H1 (cell line): ENCODE measurements at regions not wholly inside any gene's neighbourhood (a gene's known extent, or its start where the extent isn't known, plus 50 kb on each side); places are given as distances from the start of the nearest gene placed in this dataset.

Source experiments
- CTCF ChIA-PET: fragments of 300-600 bp; sonication (Branson Sonifier 250); formaldehyde crosslinking; loops from one replicate; lab custom pipeline; 2021; ENCODE audit not compliant: partially characterized antibody; lab: Charles Lee
- POLR2A ChIA-PET: fragments of 300-600 bp; sonication (Branson Sonifier 250); formaldehyde crosslinking; loops from one replicate; lab custom pipeline; 2021; ENCODE audit warnings: inconsistent platforms; ENCODE audit not compliant: partially characterized antibody; lab: Charles Lee
- DNase-seq, 2 experiments: peaks; one replicate each; pipeline versions ENCODE4 v3.0.0 to v3.0.0-alpha.2; 2010 to 2022; ENCODE audit warnings: low spot score in 2 of 2, low read depth in 1 of 2, mixed read lengths in 1 of 2
- FAIRE-seq: peaks from 2 replicates; lab custom pipeline; 2011; peaks lifted over from hg19 to GRCh38; lab: Jason Lieb, UNC
- H2AFZ ChIP-seq: 2 replicates; pipeline ENCODE4 v1.8.1; 2012; ENCODE audit warnings: low read length, inconsistent platforms
- H2AK5ac ChIP-seq: 2 replicates; pipeline ENCODE4 v1.6.1; 2013; ENCODE audit warnings: low read depth, low read length
- H2BK120ac ChIP-seq: replicated peaks from 2 replicates; pipeline ENCODE3; 2013; ENCODE audit warnings: low read depth, low read length, inconsistent platforms
- H2BK12ac ChIP-seq: 2 replicates; pipeline ENCODE4 v1.6.1; 2013; ENCODE audit warnings: low read depth, low read length
- H2BK15ac ChIP-seq: 2 replicates; pipeline ENCODE4 v1.6.1; 2013; ENCODE audit warnings: low read length
- H2BK20ac ChIP-seq: 2 replicates; pipeline ENCODE4 v1.6.1; 2013; ENCODE audit warnings: low read length
- H2BK5ac ChIP-seq: 2 replicates; pipeline ENCODE4 v1.6.1; 2013; ENCODE audit warnings: low read depth, low read length
- H3K14ac ChIP-seq: 2 replicates; pipeline ENCODE4 v1.6.1; 2013; ENCODE audit warnings: inconsistent platforms; ENCODE audit not compliant: insufficient read length
- H3K18ac ChIP-seq: 2 replicates; pipeline ENCODE4 v1.6.1; 2013; ENCODE audit warnings: low read length; ENCODE audit errors: extremely low read depth
- H3K23ac ChIP-seq: 2 replicates; pipeline ENCODE4 v1.6.1; 2013; ENCODE audit warnings: inconsistent platforms; ENCODE audit not compliant: insufficient read length
- H3K23me2 ChIP-seq: 2 replicates; pipeline ENCODE4 v1.6.1; 2013; ENCODE audit warnings: low read depth, low read length
- H3K27ac ChIP-seq: 2 replicates; pipeline ENCODE4 v1.6.1; 2011; ENCODE audit warnings: low read depth, low read length, inconsistent platforms
- H3K27me3 ChIP-seq, 4 experiments: replicated peaks in 1 of 4; 1 replicate in 1 of 4; 2 replicates in 3 of 4; pipeline versions ENCODE4 v1.6.1 to v1.8.1; 2011 to 2013; ENCODE audit warnings: low read length in 3 of 4, mild to moderate bottlenecking in 3 of 4, inconsistent platforms in 2 of 4, mixed read lengths in 2 of 4, moderate library complexity in 1 of 4; ENCODE audit not compliant: control insufficient read depth in 3 of 4, insufficient read depth in 3 of 4; ENCODE audit errors: extremely low read depth in 1 of 4
- H3K36me3 ChIP-seq, 4 experiments: 2 replicates each; pipeline versions ENCODE4 v1.6.1 to v1.8.1; 2011 to 2013; ENCODE audit warnings: mild to moderate bottlenecking in 4 of 4, low read length in 3 of 4, moderate library complexity in 2 of 4, control low read depth in 1 of 4, inconsistent platforms in 1 of 4; ENCODE audit not compliant: insufficient read depth in 4 of 4, control insufficient read depth in 2 of 4
- H3K4ac ChIP-seq: replicated peaks from 2 replicates; pipeline ENCODE3; 2013; ENCODE audit warnings: low read length, low read depth, mixed read lengths, inconsistent platforms; ENCODE audit not compliant: insufficient read length
- H3K4me1 ChIP-seq, 4 experiments: replicated peaks in 1 of 4; 1 replicate in 1 of 4; 2 replicates in 3 of 4; pipeline versions ENCODE4 v1.6.1 to v1.8.1; 2011 to 2013; ENCODE audit warnings: low read length in 3 of 4, inconsistent platforms in 2 of 4, mixed read lengths in 1 of 4; ENCODE audit not compliant: insufficient read depth in 4 of 4, control insufficient read depth in 3 of 4
- H3K4me2 ChIP-seq, 2 experiments: 2 replicates each; pipeline versions ENCODE4 v1.6.1 to v1.8.1; 2011 to 2013; ENCODE audit warnings: low read depth in 2 of 2, low read length in 2 of 2, control low read depth in 1 of 2, inconsistent platforms in 1 of 2, mild to moderate bottlenecking in 1 of 2; ENCODE audit not compliant: insufficient read depth in 1 of 2
- H3K4me3 ChIP-seq, 4 experiments: fragments of 200-600, 300-600 bp in 1 of 4; sonication (generic), shearing (Covaris generic), sonication (Bioruptor Twin) in 1 of 4; 2 replicates each; pipeline versions ENCODE4 v1.5.1 to v1.8.1; 2011 to 2016; ENCODE audit warnings: low read length in 4 of 4, low read depth in 3 of 4, control low read depth in 2 of 4, inconsistent platforms in 2 of 4, mild to moderate bottlenecking in 2 of 4, mixed read lengths in 1 of 4, moderate library complexity in 1 of 4; ENCODE audit not compliant: insufficient read depth in 2 of 4; ENCODE audit errors: extremely low read depth in 1 of 4
- H3K56ac ChIP-seq: replicated peaks from 2 replicates; pipeline ENCODE3; 2013; ENCODE audit warnings: low read depth, mild to moderate bottlenecking, mixed read lengths, low read length, inconsistent platforms; ENCODE audit not compliant: insufficient read length
- H3K79me1 ChIP-seq: 2 replicates; pipeline ENCODE4 v1.6.1; 2013; ENCODE audit warnings: low read depth, low read length, control low read depth
- H3K79me2 ChIP-seq, 2 experiments: 2 replicates each; pipeline versions ENCODE4 v1.6.1 to v1.8.1; 2012 to 2013; ENCODE audit warnings: low read length in 2 of 2, mild to moderate bottlenecking in 2 of 2, inconsistent platforms in 1 of 2; ENCODE audit not compliant: insufficient read depth in 2 of 2, control insufficient read depth in 1 of 2
- H3K9ac ChIP-seq, 4 experiments: replicated peaks in 1 of 4; 1 replicate in 1 of 4; 2 replicates in 3 of 4; pipeline versions ENCODE4 v1.6.1 to v1.8.1; 2011 to 2013; ENCODE audit warnings: low read depth in 3 of 4, low read length in 3 of 4, control low read depth in 2 of 4, mild to moderate bottlenecking in 2 of 4, moderate library complexity in 2 of 4, inconsistent platforms in 1 of 4; ENCODE audit errors: extremely low read depth in 1 of 4
- H3K9me3 ChIP-seq, 2 experiments: 2 replicates each; pipeline versions ENCODE4 v1.6.1 to v1.8.1; 2012 to 2013; ENCODE audit warnings: mild to moderate bottlenecking in 2 of 2, moderate library complexity in 2 of 2, control low read depth in 1 of 2, inconsistent platforms in 1 of 2, low read depth in 1 of 2, low read length in 1 of 2, mixed read lengths in 1 of 2; ENCODE audit not compliant: insufficient read depth in 2 of 2
- H4K20me1 ChIP-seq, 2 experiments: replicated peaks in 1 of 2; 2 replicates each; pipeline versions ENCODE3 to v1.8.1; 2011 to 2013; ENCODE audit warnings: inconsistent platforms in 2 of 2, low read length in 2 of 2, mild to moderate bottlenecking in 1 of 2; ENCODE audit not compliant: insufficient read depth in 2 of 2, control insufficient read depth in 1 of 2
- H4K5ac ChIP-seq: 2 replicates; pipeline ENCODE4 v1.6.1; 2013; ENCODE audit warnings: low read length, low read depth, mixed read lengths, inconsistent platforms; ENCODE audit not compliant: insufficient read length
- H4K8ac ChIP-seq: 2 replicates; pipeline ENCODE4 v1.8.0; 2013; ENCODE audit warnings: mild to moderate bottlenecking, moderate library complexity, low read length, inconsistent platforms; ENCODE audit not compliant: insufficient read depth; ENCODE audit errors: extremely low read depth
- H4K91ac ChIP-seq: replicated peaks from 2 replicates; pipeline ENCODE3; 2013; ENCODE audit warnings: low read length, mixed read lengths, inconsistent platforms; ENCODE audit not compliant: insufficient read length
- E2F6 ChIP-seq: IDR thresholded peaks from 2 replicates; pipeline ENCODE4 v1.6.1; 2012; ENCODE audit warnings: inconsistent platforms
- EP300 ChIP-seq, 2 experiments: IDR thresholded peaks; 1 replicate in 1 of 2; 2 replicates in 1 of 2; pipeline ENCODE4 v1.6.1; 2011 to 2012; ENCODE audit warnings: low read depth in 2 of 2, low read length in 2 of 2, mild to moderate bottlenecking in 2 of 2, borderline replicate concordance in 1 of 2, inconsistent platforms in 1 of 2, moderate library complexity in 1 of 2
- HDAC6 ChIP-seq: IDR thresholded peaks from one replicate; pipeline ENCODE4 v1.7.1; 2012; ENCODE audit warnings: low read depth, mild to moderate bottlenecking, inconsistent platforms, low read length, moderate library complexity
- KDM1A ChIP-seq: fragments of 200-600, 300-600 bp; sonication (generic); IDR thresholded peaks from 2 replicates; pipeline ENCODE4 v1.7.1; 2016; ENCODE audit warnings: mild to moderate bottlenecking, low read length, borderline replicate concordance

- Histone ChIP-seq H2BK12ac (no peak overlapping the region), H3K36me3 (no peaks in the 10 kb centered on the region), H3K9ac (no peak overlapping the region), H2AK5ac (no peak overlapping the region), H3K18ac (no peak overlapping the region), H3K79me1 (no peaks in the 10 kb centered on the region; the same call in 1 of the 2 replicates), H3K9me3 (peaks cover 0 to 4% of the 10 kb centered on the region in 2 experiments; a peak in 1 of 4 replicates), H2AFZ (no peak overlapping the region), H3K23ac (no peak overlapping the region), H2BK15ac (no peak overlapping the region), H3K4me3 (no peak overlapping the region), H3K27ac (no peak overlapping the region), H3K14ac (no peak overlapping the region), H3K23me2 (peaks cover 2% of the 10 kb centered on the region; the same call in 1 of the 2 replicates), H3K4me1 (peaks cover 5 to 20% (median 12%) of the 10 kb centered on the region in 4 experiments; a peak in 5 of 7 replicates), H3K79me2 (0 out of 4 replicates have a peak, but pooled peaks cover 0 to under 1% of the 10 kb centered on the region in 2 experiments), H3K27me3 (no peaks in the 10 kb centered on the region), H4K5ac (no peak overlapping the region), H3K4me2 (no peak overlapping the region), H4K20me1 (peaks cover 0 to 2% of the 10 kb centered on the region in 2 experiments), H4K91ac (no peak overlapping the region), H3K4ac (no peak overlapping the region), H3K56ac (no peak overlapping the region), H2BK5ac (no peak overlapping the region), H4K8ac (no peak overlapping the region), H2BK120ac (no peak overlapping the region), H2BK20ac (no peak overlapping the region)
- ChIA-PET POLR2A (no interaction called here), CTCF (interaction anchor here (1.2 to 4.8 kb wide), 4 partner anchors 33 to 139 kb away, joined by 3 to 18 read pairs (median 4); no protein-coding TSS in a partner anchor)
- DNase-seq = no peak
- no peak for FAIRE-seq
- TF ChIP-seq KDM1A (no peak), E2F6 (no peak), HDAC6 (no peak), EP300 (IDR thresholded peaks at IDR 0.05; ENCODE audit: borderline replicate concordance in 1 of 2, low read depth in 2 of 2, low read length in 2 of 2) (no peak)
Observed at GRCh38 chr11:116420030-116420429, 352.8 kb downstream of the BUD13 start.
